ENCODE measurements at regions not wholly inside any gene's neighbourhood (a gene's known extent, or its start where the extent isn't known, plus 50 kb on each side); places are given as distances from the start of the nearest gene placed in this dataset.

- Mint-ChIP-seq H3K9me3 (ENCODE audit: low read depth) (peaks cover 14% of the 10 kb centered on the region), H3K4me1 (ENCODE audit: low read depth) (peaks cover 3% of the 10 kb centered on the region), H3K4me3 (ENCODE audit: low read depth) (no peak overlapping the region), H3K27ac (no peak overlapping the region), H3K27me3 (peaks cover 14% of the 10 kb centered on the region), H3K36me3 (ENCODE audit: insufficient read depth) (no peaks in the 10 kb centered on the region)
- no peak for TF ChIP-seq CTCF (IDR thresholded peaks at IDR 0.05; ENCODE audit: unreplicated experiment)
- no peak for DNase-seq (ENCODE audit: low spot score, unreplicated experiment)
These were observed 344.6 kb downstream of the MID1IP1 start for GRCh38 chrX:39145859-39146258.

GRCh38 chrX:39149761-39150160 lies 348.5 kb downstream of the MID1IP1 start:
- TF ChIP-seq CTCF (IDR thresholded peaks at IDR 0.05; ENCODE audit: unreplicated experiment), result peak; percentile 74
- peaks cover 14% of the 10 kb centered on the region for H3K27me3 Mint-ChIP-seq
- no peak overlapping the region for H3K27ac Mint-ChIP-seq
- H3K4me3 Mint-ChIP-seq (ENCODE audit: low read depth), result no peak overlapping the region
- peaks cover 8% of the 10 kb centered on the region for H3K4me1 Mint-ChIP-seq (ENCODE audit: low read depth)
- H3K9me3 Mint-ChIP-seq (ENCODE audit: low read depth), result peaks cover 16% of the 10 kb centered on the region
- no peaks in the 10 kb centered on the region for H3K36me3 Mint-ChIP-seq (ENCODE audit: insufficient read depth)
- DNase-seq (ENCODE audit: low spot score, unreplicated experiment), result peak; percentile 44

- H3K36me3 Mint-ChIP-seq (ENCODE audit: insufficient read depth), result no peaks in the 10 kb centered on the region
- DNase-seq (ENCODE audit: low spot score, unreplicated experiment), result no peak
- peaks cover 18% of the 10 kb centered on the region for H3K9me3 Mint-ChIP-seq (ENCODE audit: low read depth)
- peaks cover 8% of the 10 kb centered on the region for H3K4me1 Mint-ChIP-seq (ENCODE audit: low read depth)
- H3K27me3 Mint-ChIP-seq, result peaks cover 12% of the 10 kb centered on the region
- no peak overlapping the region for H3K4me3 Mint-ChIP-seq (ENCODE audit: low read depth)
- H3K27ac Mint-ChIP-seq, result no peak overlapping the region
- no peak for TF ChIP-seq CTCF (IDR thresholded peaks at IDR 0.05; ENCODE audit: unreplicated experiment)
These were observed 349.0 kb downstream of the MID1IP1 start for GRCh38 chrX:39150220-39150619.

- H3K9me3 Mint-ChIP-seq (ENCODE audit: low read depth), result peaks cover 18% of the 10 kb centered on the region
- no peaks in the 10 kb centered on the region for H3K36me3 Mint-ChIP-seq (ENCODE audit: insufficient read depth)
- DNase-seq (ENCODE audit: low spot score, unreplicated experiment), result no peak
- no peak overlapping the region for H3K27ac Mint-ChIP-seq
- H3K4me3 Mint-ChIP-seq (ENCODE audit: low read depth), result no peak overlapping the region
- H3K27me3 Mint-ChIP-seq, result peaks cover 9% of the 10 kb centered on the region
- no peak for TF ChIP-seq CTCF (IDR thresholded peaks at IDR 0.05; ENCODE audit: unreplicated experiment)
- H3K4me1 Mint-ChIP-seq (ENCODE audit: low read depth), result peaks cover 8% of the 10 kb centered on the region
These were observed 349.4 kb downstream of the MID1IP1 start for GRCh38 chrX:39150621-39151020.

- TF ChIP-seq CTCF (IDR thresholded peaks at IDR 0.05; ENCODE audit: unreplicated experiment), result peak; percentile 66
- Mint-ChIP-seq H3K27me3 (peaks cover 3% of the 10 kb centered on the region), H3K9me3 (ENCODE audit: low read depth) (peaks cover 21% of the 10 kb centered on the region), H3K4me1 (ENCODE audit: low read depth) (peaks cover 8% of the 10 kb centered on the region), H3K27ac (no peak overlapping the region), H3K4me3 (ENCODE audit: low read depth) (no peak overlapping the region), H3K36me3 (ENCODE audit: insufficient read depth) (no peaks in the 10 kb centered on the region)
- peak; percentile 50 for DNase-seq (ENCODE audit: low spot score, unreplicated experiment)
These were observed 350.9 kb downstream of the MID1IP1 start for GRCh38 chrX:39152106-39152649.
